Amniotic stem cell (primary cell): ENCODE measurements at regions not wholly inside any gene's neighbourhood (a gene's known extent, or its start where the extent isn't known, plus 50 kb on each side); places are given as distances from the start of the nearest gene placed in this dataset.
"Not testable (repeated sequence)": the region's sequence is repeated elsewhere in the genome, so short reads cannot be mapped to it uniquely, and the experiment has no call there.

Experiments
- DNase-seq: peaks from one replicate; lab custom pipeline; 2025; lab: John Stamatoyannopoulos, UW

DNA sequence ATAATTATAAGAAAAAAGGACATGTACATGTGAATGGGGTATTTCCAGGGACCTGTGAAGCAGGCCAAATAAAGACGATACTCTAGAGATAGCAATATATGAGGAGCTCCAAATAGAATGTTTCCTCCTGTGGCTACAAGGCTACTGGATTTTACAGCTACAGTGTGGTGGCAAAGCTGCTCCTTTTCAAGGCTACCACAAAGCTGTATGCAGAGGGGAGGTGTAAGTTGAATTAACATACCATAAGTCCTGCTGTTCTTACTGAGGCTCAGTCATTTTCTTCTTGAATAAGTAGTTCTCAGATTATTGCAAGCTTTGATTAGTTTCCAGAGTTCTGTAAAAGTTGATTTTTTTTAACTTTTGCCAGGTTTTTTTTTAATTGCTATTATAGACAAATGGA, 1184.6 kb upstream of the EPHA6 start:
- no peak for DNase-seq

DNA sequence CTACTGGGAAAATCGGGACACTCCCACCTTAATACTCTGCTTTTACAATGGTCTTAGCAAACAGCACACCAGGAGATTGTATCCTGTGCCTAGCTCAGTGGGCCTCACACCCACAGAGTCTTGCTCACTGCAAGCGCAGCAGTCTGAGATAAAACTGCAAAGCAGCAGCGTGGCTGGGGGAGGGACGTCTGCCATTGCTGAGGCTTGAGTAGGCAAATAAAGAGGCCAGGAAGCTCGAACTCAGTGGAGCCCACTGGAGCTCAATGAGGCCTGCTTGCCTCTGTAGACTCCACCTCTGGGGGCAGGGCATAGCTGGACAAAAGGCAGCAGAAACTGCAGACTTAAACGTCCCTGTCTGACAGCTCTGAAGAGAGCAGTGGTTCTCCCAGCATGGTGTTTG, 1169.1 kb upstream of the EPHA6 start:
- no peak for DNase-seq

DNA sequence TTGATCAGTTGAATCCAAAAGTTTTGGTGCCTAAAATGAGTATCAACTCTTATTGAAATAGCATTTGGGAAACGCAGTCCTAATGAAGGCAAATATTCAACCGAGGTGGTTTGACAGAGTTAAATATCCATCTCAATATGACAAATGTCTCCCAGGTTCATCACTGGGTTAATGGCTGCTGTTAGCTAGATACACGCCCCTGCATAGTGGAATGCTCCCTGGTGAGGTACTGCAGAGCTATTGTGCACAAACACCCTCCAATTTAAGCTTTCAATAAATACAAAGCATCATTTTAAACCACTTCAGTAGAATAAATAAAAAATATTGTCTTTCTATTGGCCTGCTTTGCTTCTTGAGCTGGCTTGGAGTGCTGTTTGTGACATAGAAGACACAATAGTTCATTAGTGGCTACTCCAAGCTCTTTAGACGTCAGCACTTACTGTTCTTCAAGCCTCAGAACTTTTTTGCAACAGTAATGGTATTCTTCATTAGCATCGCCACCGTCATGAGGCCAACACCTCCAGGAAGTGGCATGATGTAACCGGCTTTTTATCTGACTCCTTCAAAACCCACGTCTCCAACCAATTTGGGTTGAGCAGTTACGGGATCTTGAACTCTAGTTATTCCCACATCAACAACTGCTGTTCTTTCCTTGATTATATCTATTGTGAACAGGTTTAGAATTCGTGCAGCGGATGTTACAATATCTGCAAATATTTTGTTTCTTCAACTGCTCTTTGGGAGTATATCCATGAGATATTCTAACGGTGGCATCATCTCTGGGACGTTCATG, 1159.6 kb upstream of the EPHA6 start:
- no peak for DNase-seq

DNA sequence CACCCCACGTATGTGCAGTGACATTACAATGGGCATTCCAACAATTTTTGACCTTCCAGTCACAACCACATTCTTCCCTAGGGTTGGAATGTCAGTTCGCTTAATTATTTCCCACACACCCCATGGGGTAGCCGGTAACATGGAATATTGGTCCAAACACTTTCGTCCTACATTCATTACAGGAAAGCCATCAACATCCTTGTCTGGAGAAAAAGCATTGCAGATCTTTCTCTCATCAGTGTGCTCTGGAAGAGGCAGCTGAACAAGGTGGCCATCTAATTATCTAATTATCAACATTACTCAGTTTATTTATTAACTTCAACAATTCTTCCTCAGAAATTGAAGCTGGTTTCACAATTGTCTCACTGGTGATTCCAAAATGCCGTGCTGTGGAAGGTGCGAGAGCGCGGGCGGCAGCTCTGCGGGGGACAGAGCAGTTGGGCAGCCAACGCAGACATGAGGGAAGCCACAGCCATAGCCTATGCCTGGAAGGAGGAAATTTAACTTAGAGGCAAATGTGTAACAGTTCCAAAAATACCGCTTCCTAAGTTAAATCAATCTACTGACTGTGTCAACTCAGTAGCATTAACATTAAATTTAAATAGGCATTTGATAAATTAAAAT, 1158.9 kb upstream of the EPHA6 start:
- DNase-seq: no peak

DNA sequence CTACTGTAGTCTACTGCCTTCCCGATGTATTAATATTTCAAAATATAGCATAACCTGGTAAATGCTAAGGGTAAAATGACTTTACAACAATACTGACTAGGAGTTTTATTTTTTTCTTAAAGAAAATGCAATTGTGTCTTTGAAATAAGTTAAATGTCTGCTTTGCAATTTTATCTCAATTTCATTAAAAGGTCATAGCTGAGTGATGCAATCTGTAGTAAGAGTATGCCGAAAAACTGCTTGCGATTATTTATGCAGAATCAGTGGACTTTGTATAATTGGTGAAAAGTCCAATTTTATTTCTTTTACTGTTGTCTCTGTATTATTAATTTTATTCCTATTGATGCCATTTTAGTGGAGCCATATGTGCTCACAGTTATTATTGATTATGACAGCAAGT, 1143.6 kb upstream of the EPHA6 start:
- DNase-seq: no peak

DNA sequence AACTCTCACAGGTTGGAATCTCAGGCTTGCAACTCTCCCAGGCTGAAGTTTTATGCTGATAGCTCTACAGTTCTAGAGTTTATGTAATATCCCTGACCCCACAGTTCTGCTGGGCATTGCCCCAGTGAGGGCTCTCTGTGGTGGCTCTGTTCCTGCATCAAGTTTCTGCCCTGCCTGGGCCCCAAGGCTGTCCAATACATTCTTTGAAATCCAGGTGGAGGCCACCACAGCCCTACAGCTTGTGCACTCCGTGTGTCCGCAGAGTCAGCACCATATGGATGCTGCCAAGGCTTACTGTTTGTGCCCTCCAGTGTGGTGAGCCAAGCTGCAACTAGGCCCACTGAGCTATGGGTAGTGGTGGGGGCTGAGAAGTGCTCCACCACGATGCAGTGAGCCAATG, 1141.2 kb upstream of the EPHA6 start:
- DNase-seq: no peak

DNA sequence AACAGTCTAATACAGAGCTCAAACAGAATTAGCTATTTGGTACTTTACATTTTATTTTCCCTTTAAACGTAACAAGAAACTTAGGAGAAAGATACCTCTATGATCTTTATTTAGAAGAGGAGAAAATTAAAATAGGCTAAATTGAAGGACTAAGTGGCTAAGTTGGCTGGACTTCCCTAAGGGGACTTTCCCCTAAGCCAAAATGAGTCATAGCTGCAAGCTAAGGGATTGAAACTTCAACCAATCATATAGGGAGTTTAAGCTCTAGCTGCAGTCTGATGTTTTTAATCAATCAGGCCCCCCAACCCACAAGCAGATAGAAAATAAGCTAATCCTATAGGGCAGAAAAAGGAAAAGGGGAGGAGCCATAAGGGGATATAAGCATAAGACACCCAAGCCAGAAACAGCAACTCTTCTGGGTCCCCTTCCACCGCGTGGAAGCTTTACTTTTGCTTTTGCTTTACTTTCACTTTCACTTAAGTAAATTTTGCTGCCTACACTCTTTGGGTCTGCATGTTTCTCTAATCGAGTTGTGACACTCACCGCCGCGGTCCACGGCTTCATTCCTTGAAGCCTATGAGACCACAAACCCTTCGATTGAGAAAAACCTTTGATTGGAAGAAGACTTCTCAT, 1108.5 kb upstream of the EPHA6 start:
- DNase-seq: no peak

DNA sequence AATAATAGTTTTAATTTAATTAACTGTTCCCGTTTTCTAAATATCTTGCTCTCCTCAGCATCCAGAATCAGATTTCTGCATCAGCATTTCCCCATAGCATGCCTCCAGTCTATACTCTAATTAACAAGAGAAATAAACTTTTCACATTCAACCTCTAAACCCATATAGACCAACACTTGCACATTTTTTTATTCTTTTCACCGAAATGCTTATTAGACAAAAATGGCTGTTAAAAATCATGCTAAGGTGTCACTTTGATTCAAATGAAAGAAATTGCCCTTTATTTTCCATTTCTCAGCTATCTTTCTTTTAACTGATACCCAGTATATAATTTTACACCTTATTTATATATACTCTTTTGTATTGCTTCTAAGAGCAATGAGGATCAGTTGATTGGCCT, 1107.1 kb upstream of the EPHA6 start:
- DNase-seq: no peak

DNA sequence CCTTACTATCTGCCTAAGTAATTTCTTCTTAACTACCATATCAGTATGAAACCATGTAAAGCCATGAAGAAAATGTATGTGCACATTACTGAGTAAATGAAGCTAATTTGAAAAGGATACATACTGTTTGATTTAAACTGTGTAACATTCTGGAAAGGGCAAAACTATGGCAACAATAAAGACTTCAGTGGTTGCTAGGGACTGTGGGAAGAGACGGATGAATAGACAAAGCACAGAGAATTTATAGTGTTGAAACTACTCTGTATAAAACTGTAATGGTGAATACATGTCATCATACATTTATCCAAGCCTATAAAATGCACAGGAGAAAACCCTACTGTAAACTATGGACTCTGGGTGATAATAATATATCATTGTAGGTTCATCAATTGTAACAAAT, 1103.7 kb upstream of the EPHA6 start:
- DNase-seq: no peak

DNA sequence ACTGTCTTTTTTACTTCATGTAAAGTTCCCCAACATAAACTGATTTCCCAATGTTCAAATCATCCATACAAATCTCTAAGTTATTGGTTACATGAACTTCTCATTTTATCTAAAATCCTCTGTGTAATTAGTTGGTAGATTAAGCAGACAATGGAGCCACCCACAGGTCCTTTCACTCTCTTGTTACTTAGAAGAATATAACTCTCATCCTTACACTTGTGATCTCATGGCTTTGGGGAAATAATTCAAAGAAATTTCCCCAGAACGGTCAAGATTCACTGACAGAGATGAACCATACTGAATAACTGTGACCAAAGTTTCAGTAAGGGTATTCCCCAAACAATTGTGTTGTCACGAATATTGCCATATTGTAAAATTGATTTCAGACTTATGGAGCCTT, 1102.6 kb upstream of the EPHA6 start:
- DNase-seq: no peak

DNA sequence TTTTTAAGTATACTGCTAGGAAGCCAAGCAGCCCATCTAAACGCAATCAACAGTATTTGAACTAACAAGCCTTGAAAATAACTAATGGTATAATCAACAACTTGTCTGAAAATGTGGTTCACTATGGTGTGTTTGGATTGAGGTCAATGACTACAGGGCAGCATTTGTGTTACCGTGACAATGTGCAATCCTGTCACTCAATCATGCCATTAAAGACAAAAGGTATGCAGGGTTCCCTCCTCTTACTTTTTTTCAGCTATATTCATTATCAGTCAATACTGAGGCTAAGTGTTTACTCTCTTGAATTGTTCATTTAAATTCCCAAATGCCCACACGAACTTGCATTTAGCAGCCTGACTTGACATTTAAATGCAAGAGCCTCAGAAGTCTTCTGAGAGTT, 1099.3 kb upstream of the EPHA6 start:
- DNase-seq: no peak

DNA sequence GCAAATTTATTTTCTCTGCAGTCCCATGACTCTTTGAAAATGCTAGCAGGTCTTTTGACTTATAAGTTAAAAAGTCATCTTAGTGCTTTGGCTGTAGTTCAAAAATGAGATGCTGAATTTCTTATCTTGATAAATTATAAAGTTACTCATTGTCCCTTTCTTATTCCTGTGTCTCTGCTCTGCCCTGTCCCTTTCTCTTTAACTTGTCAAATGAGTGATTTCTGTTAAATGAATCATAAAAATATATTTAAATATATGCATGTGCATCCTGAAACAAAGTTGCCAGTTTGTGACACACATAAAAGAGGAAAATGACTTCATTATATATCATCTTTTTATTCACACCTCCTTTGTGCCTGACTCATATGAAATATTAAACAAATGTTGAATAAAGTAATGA, 1097.3 kb upstream of the EPHA6 start:
- DNase-seq: no peak

DNA sequence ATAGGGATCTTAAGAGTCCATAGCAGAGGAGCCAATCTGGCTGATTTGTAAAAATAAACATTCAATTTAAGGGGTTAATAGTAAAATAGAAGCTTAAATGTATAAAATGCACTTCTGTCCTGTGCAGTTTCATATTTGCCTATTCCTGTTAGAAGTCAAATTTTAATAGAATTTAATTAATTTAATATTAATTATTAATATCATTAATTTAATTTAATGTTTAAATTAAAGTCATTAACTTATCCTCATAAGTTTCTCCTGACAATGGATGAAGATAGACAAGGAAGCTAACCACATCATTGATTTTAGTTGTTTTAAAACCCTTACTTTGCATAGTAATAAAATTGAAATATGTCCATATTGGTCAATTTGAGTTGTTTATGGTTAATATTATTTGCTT, 1096.2 kb upstream of the EPHA6 start:
- DNase-seq: no peak

DNA sequence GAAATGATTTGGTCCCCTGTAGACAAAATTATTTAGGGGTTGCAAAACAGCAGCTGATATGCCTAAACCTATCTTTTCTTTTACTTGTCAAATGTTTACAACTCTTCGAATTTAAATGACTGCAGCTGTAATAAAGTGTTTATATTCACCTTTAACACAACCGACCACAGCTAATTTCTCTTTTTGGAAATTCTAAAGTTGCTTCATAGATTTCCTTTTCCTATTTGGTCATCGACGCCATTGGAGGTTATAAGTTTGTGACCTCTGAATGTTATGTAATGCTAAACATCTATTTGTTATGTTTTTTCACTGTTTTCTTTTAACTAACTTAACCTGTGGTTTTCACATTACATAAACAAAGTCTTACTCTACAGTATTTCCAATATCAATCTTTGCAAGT, 1094.9 kb upstream of the EPHA6 start:
- no peak for DNase-seq

DNA sequence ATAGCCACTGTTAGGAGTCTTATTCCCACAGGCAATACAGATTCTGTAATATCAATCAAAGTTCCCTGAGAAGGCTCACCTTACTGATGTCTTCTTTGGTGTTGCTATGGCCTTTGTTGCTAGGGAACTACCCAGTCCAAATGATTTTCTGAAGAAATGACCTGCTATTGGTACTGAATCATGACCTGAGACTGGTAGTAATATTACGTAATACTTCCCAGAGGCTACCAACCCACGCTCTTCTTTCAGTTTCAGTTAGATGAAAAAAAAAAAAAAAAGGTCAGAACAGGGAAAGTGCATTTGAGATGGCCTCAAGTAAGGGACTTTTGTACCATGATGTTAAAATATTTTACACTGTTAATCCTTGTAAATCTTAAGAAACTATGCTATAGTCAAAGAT, 1092.5 kb upstream of the EPHA6 start:
- no peak for DNase-seq

DNA sequence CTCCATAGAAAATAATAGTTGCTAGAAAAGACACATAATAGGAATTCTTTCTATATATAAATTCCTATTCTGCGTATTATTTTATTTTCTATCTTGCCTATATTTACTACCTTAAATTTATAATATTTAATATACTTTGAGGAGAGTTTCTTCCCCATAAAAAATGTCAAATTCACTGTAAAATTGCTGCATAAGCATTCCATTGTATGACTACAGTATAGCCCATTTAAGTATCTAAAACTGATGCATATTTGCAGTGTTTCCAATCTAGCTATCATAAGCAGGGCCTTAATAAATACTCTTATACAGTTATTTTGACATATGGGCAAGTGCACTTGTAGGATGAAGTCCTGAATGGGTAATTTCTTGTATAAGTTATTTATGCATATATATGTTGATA, 1088.6 kb upstream of the EPHA6 start:
- no peak for DNase-seq

DNA sequence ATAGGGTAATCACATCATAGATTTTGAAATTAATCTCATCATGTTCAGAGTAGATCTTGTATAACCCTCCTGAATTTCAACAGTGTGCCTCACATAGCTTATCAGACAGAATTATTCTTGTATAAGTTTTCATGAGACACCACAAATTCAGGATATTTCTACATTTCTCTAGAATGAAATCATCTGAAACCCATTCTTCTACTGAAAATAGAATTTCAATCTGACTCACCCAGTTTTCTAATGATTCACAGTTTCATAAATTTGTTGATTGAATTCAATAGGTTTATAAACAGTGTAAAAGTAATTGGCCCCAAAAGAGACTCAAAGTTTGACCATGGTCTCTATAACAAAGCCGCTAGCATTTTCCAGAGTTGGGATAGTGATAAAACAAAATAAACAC, 1082.6 kb upstream of the EPHA6 start:
- DNase-seq: no peak

DNA sequence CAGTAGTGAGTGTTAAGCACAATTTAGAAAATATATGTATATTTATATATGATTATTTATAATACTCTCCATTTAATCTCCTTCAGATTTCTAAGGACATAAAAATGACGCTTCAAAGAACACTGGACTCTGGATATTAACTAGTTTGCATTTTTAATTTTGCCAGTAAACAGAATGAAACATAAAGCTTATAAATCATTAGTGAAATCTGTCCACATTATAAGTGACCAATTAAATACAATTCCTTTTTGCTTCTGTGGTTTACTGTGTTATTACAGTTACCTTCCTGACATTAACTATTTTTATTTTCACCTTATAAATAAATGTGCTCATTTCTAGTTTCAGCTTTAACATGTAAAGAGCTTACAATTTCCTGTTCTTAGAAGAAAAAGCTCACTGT, 1081.1 kb upstream of the EPHA6 start:
- no peak for DNase-seq

DNA sequence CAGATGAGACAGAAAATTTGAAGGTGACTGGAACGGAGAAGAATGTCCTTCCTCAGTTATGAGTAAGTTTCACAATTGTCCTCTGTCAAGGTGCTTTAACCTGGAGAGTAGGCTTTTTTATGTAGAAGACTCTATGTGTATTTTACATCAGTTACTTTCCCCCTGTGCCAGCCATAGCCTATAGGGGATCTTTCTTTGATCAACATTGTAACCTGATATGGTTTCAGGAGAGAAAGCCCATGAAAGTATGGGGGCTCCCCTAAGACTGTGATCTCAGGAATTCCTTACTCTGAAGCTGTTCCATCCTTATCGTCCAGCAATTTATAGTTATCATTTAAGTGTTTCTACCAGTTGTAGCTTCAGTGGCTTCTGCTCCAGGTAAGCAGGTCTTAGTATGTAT, 1076.3 kb upstream of the EPHA6 start:
- DNase-seq: no peak

DNA sequence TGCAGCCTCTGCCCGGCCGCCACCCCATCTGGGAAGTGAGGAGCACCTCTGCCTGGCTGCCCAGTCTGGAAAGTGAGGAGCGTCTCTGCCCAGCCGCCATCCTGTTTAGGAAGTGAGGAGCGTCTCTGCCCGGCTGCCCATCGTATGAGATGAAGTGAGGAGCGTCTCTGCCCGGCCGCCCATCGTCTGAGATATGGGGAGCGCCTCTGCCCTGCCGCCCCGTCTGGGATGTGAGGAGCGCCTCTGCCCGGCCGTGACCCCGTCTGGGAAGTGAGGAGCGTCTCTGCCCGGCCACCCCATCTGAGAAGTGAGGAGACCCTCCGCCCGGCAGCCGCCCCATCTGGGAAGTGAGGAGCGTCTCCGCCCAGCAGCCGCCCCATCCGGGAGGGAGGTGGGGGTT, 1069.5 kb upstream of the EPHA6 start:
- DNase-seq: not testable (repeated sequence)

DNA sequence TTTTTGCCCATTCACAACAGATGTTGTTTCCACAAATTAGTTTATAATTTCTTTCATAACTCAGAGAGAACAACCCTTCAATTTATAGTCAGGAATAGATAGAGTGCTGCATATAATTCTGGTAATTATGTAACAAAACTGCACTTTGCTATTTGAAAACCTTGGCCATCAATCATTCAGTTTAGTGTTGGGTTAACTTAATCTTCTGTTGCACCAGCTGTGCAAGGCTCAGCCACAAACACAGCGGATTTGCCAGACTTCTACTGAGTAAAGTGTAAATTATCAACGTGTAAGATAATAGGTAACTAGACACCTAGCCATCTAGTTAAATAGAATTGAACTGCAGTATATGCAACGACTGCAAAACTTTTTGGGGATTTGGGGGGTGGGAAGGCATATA, 1064.3 kb upstream of the EPHA6 start:
- DNase-seq: no peak

DNA sequence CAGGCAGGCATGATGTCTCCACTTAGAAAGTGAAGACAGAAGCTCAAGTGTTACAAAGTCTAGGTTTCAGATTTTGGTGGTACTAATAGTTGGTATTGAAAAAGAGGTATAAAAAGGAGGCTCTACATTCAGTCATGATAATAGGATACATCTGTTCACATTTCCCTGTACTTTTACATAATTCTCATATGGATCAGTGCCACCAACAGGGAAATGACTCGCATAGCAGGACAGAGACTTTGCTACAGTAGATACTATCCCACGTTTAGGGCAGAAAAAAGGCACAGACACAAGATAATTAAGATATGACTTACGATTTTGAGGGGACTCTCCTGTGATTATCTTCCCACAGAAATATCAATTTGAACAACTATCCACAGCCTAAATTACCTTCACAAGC, 1062.9 kb upstream of the EPHA6 start:
- DNase-seq: no peak

DNA sequence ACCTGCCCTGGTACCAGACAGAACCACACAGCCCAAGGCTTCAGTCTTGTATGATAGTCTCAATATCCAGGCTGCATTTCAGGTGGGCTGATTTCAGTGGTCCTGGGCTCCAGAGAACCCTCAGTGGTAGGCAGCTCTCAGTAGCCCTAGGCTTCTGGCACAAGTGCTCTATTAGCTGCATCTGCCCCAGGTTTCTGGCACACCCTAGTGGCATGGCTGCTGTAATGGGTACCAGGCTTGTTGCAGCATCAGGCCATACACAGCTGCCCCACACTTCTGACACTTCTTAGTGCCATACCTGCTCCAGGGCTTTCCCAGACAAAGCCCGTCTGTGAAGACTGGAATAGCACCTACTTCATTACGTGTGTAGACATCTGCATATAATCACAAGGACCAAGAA, 1062.2 kb upstream of the EPHA6 start:
- no peak for DNase-seq

DNA sequence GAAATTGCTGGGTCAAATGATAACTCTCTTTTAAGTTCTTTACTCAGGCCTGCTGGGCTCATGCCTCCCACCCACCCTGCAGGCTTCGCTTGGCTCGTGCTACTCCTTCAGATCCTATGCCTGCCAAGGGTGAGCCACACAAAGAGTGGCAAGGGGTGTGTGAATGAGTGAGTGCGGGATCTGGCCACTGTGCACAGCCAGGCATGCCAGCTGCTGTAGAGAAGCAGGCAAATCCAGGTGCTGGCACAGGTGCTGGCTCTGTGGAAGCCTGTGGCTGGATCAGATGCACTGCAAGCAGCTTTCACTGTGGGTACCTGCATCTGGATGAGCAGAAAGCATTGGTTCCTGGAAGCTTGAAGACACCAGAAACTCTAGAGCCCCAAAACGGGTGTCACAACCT, 1055.7 kb upstream of the EPHA6 start:
- DNase-seq: no peak
